NCI-H2227 treated with DMSO at 0.1 percent for 48 hours (cell line): ENCODE measurements at regions not wholly inside any gene's neighbourhood (a gene's known extent, or its start where the extent isn't known, plus 50 kb on each side); places are given as distances from the start of the nearest gene placed in this dataset.

Source experiments
- DNase-seq: peaks from one replicate; lab custom pipeline; 2025; lab: John Stamatoyannopoulos, UW

- DNase-seq = no peak
These were observed 122.3 kb upstream of the COL3A1 start for GRCh38 chr2:188851826-188852225.

DNA sequence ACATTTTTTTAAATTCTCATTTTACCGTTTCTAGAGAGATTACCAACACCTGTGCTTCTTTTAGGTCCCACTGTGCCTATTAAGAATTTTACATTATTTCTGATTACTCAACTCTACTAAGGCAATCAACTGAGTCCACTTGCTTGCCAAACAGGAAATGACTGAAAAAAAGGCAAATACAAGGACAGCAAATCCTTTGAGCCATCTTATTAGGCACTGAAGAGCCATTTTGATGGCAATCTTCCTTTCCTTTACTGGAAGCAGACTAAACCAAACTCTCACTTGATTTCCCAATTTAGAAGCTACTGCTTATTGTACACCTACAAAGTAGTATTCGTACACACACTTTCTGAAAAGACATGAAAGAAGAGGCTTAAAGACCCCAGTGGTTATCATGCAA lies 121.4 kb upstream of the COL3A1 start:
- no peak for DNase-seq

DNA sequence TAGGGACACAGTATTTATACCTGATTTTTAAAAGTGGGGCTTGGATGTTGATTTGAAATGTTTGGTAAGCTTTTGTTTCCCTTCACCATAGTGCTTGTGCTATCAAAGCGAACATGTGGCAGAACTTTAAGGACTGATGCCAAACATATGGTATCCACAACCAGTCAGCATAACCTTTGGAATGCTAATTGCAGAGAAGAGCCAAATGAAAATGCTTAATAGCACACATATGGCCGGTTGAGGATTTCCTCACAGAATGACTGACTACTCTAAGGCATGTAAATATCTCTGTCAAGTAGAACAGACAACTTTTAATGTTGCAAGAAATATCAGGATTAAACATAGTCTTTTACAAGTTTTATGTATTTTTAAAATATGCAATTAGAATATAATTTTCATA lies 120.9 kb upstream of the COL3A1 start:
- DNase-seq = no peak

DNA sequence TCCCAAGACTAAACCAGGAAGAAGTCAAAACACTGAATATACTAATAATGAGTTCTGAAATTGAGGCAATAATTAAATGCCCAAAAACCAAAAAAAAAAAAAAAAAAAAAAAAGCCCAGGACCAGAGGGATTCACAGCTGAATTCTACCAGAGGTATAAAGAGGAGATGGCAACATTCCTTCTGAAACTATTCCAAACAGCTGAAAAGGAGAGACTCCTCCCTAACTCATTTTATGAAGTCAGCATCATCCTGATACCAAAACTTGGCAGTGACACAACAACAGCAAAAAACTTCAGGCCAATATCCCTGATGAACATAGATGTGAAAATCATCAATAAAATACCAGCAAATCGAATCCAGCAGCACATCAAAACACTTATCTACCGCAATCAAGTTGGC lies 108.5 kb upstream of the COL3A1 start:
- DNase-seq = no peak

DNA sequence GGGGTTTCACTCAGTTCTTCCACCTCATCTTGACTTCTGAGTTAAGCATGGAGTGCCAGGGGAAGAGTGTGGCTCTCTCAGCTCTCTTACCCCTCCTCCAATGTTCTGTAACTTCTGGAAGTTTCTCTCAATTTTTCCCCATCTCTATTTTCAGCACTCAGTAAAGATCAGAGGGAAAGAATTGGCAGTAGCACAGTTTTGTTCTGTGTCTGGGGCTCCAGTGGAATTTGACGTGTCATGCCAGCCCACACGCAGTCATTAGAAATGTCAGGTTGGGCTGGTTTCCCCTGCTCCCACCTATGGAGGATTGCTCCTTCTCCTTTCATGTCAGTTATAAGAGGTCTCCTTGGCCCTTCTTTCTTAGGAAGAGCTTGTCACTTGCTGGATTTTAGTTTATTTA lies 104.6 kb upstream of the COL3A1 start:
- no peak for DNase-seq

DNA sequence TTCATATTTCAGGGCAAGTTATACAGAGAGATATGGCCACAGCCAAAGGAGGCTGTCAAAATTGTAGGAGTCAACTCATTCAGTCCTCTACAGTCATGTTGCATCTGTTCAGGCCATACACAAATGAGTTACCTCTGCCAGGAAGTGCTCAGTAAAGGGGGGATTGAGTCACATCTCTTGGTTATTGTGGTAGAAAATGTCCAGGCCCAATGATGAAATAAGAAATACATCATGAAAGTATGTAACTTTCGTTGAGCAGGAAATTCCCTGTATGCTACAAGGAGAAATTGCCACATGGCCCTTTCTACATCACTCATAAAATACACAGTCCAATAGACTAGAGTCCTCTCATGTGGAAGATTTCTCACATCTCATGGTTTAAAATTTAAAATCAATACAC lies 103.9 kb upstream of the COL3A1 start:
- no peak for DNase-seq

DNA sequence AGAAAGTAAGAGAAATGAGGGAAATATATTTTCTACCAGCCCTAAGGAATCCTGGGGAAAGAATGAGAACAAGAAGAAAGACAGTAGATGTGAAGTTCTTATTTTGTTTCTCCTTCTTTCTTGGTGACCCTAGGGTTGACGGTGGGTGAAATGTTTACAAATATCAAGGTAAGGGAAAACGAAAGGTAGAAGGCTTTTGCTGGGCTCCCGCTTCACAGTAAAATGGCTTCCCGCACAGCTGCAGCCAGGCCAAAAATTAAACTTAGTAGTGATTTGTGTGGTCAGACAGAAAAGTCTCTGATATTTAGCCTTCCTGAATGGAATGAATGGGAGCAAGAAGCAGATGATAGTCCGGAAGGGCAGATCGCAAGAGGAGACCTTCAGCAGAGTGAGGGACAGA lies 99.1 kb upstream of the COL3A1 start:
- DNase-seq = no peak

DNA sequence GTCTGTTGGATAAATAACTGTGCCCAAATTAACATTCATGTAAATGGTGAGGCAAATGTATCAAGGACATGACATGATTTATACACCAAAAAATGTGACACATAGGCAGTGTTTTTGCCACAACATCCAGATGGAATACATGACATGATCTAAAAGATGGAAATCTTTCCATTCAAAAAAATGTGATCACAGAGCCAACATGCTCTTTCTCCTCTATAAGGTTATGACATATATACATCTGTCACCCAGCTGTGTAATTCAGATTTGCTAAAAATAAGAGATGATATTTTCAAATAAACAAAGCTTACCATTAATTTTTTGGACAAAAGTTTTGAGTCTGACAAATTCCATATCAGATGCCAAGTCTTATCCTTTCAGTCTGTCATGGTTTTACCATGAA lies 95.5 kb upstream of the COL3A1 start:
- no peak for DNase-seq

- DNase-seq = no peak
These were observed 93.4 kb upstream of the COL3A1 start for GRCh38 chr2:188880740-188881139.

GRCh38 chr2:188881434-188881833 lies 92.7 kb upstream of the COL3A1 start:
- DNase-seq = no peak

DNA sequence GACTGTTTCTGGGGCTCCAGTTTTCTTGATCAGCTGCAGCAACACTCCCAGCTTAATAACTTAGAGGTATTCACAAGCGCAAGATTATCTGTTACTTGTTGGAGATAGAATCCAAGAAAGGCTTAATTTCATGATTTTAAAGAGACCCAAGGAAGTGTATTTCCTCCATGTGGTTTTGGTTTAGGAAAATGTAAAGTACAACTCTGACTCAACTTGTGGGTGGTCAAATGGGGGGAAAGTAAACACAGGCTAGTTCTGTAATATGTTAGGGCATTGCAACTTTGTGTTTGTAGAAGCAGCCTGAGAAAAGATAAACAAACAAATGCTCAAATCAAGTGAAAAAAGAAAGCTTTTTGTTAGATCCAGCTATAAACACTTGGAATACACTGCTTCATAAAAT lies 90.1 kb upstream of the COL3A1 start:
- DNase-seq = no peak

- DNase-seq = no peak
These were observed 89.7 kb upstream of the COL3A1 start for GRCh38 chr2:188884517-188884916.

DNA sequence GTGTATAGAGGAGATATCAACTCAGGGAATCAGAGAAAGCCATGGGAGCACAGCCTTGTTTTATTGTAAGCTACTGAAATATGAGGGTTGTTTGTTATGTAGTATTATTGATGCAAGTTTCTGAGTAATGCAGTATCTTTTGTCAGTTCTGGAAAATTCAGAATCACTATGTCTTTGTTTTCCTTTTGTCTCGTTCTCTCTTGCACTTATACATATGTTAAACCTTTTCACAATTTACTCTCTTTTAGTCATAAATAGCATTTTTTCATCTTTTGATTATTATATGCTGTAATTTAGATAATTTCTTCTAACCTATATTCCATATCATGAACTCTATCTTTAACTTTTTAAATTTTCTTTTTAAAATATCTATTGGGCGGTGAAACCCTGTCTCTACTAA lies 85.0 kb upstream of the COL3A1 start:
- DNase-seq = no peak

DNA sequence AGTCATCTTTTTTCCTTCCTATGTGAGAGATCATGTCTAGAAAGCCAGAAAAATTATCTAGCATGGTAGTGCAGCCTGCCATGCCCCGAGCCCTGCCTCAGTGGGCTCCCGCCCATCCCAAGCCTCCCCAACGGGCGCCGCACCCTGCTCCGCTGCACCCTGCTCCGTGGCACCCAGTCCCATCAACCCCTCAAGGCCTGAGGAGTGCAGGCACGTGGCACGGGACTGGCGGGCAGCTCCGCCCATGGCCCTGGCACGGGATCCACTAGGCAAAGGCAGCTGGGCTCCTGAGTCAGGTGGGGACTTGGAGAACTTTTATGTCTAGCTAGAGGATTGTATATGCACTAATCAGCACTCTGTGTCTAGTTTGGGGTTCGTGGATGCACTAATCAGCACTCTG lies 83.4 kb upstream of the COL3A1 start:
- DNase-seq = no peak

GRCh38 chr2:188892636-188893035 lies 81.5 kb upstream of the COL3A1 start:
- no peak for DNase-seq

DNA sequence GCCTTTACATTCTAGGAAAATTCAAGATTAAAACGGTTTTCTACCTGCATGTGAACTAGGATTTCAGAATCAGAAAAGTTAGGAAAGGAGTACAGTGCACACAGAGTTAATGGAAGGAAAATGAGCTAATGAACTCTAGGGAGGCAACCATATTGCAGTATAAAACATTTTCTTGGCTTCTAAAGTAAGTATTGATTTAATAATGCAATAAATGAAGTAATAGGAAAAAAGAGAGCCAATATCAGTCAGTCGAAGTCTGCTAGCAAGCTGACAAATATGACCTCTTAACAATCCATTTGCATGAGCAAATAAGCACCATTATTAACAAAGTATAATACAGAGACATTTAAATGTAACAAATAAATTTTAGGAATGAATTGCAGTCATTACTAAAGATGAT lies 80.2 kb upstream of the COL3A1 start:
- DNase-seq = no peak

GRCh38 chr2:188894979-188895378 lies 79.2 kb upstream of the COL3A1 start:
- no peak for DNase-seq

DNA sequence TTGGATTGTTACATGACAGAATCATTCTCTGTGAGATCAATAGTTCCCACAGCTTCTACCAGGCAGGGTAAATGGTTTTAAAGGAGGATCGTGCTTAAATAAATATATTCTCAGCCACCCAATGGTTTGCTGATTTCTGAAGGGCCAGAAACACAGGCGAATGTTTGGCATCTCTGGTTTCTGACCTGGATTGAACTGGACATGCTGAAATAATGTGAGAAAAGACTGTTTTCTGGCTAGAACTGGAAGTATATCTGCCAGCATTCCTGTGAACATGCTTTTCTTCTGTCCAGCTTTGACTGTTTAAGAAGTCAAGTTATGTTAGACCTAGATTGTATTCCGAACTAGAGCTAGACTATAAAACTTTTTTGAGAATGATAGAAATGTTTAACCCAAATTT lies 77.1 kb upstream of the COL3A1 start:
- no peak for DNase-seq

DNA sequence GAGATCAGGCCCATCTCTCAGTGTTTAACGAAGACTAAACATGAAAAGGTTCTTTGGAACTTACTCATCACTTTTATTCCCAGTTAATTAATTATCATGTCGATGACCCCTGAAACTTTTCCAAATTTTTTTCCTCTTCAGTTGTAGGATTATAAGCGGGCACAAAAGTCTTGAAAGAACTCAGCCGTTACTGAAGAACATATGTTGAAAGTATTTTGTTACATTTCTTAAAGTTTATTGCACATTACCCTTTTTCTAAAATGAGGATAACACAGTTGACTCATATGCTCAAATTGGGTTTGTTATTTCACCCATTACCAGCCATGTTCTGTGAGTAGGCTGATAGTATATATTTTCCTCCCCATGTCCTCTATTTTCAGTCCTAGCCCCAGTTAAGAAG lies 75.9 kb upstream of the COL3A1 start:
- DNase-seq = no peak

DNA sequence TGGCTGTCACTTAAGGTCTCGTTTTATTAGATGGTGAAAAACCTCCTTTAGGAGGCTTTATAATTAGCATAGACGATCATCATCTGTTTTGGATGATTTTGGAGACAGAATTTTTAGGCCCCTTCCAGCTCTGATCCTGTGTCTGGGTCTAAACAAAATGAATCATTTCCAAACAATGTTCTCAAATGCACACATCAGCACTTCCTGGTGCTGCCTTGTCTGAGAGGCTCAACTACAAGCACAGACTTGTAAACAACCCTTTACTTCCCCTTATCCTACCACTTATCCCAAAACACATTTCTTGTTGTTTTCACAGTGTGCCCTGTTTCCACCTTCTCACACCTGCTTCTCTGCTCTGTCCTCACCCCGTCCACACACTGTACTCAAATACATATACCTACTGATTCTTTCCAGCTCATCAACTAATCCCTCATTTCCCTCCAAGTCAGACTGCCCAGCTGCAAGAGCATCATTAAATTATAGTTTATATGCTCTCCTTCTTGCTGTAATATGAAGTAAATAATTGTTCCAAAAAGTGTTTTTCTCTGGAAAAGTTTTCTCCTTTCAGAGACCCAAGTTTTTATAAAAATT lies 71.2 kb upstream of the COL3A1 start:
- DNase-seq = no peak

- no peak for DNase-seq
These were observed 70.4 kb upstream of the COL3A1 start for GRCh38 chr2:188903740-188904139.

- no peak for DNase-seq
These were observed 65.1 kb upstream of the COL3A1 start for GRCh38 chr2:188909036-188909435.

GRCh38 chr2:188916736-188917135 lies 57.4 kb upstream of the COL3A1 start:
- no peak for DNase-seq

DNA sequence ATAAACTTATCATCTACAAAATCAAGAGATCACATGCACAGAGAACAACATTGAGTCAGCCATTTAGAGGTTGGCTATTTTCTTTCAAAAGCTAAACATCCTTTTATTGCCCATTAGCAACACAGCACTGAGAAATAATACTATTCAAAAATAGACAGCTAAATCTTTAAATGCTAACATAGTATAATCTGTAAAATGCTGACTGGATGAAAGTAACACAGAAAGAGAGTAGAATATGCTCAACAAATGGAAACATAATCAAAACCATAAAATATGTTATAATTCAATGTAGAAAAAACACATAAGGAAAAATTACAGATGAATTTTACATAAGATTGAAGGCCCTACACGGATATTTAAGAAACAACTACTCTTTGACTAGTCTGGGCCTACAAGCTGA lies 56.5 kb upstream of the COL3A1 start:
- DNase-seq = no peak

DNA sequence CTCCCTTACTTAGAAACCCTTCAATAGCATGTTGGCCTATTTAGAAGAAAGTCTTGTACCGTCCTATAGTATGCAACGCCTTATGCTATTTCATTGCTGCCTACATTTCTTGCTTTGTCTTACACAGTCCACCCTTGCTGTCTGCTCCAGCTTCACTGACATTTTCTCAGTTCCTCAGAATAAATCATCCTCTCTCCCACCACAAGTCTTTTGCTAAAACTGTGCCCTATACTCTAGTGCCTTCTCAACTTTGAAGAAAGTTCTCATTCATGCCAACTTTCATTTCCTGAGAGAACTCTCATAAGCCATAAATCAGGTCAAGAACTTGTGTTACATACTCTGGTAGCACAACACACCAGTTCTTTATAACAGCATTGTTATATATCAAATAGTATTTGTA lies 54.3 kb upstream of the COL3A1 start:
- DNase-seq = no peak
